IMR-90 (cell line): ENCODE measurements at regions not wholly inside any gene's neighbourhood (a gene's known extent, or its start where the extent isn't known, plus 50 kb on each side); places are given as distances from the start of the nearest gene placed in this dataset. TPM values are rescaled to one million over a fixed set of nuclear protein-coding genes. Genes with fewer than 3 reads are reported as not detected.

ENCODE experiments used
- microRNA-seq, 2 experiments: library from miRNA; stranded (forward) in 1 of 2; unstranded in 1 of 2; fragments of 10-50 nt in 1 of 2; fragments of <30 nt in 1 of 2; gene quantifications in 1 of 2; microRNA quantifications in 1 of 2; one replicate each; pipeline versions ENCODE3 to v1.1.0; 2013 to 2020; ENCODE audit not compliant: insufficient read depth in 1 of 2, insufficient read length in 1 of 2, unreplicated experiment in 1 of 2
- small RNA-seq, 5 experiments: library from RNA; depleted of rRNA; stranded (forward); fragments of <200 nt; gene quantifications; one replicate each; pipeline ENCODE3, GENCODE V24; 2012

Small RNA genes in the stretch of these regions (microRNA-seq; reads per million reads assigned to microRNA genes)
- gene RNU6-1051P (ENCODE audit: insufficient read depth, insufficient read length): not detected

Small RNA genes in the stretch of these regions (small RNA-seq; reads per million reads assigned to genes)
- 0 reads per million in 5 experiments for gene RNU6-1051P
